ENCODE measurements at regions not wholly inside any gene's neighbourhood (a gene's known extent, or its start where the extent isn't known, plus 50 kb on each side); places are given as distances from the start of the nearest gene placed in this dataset.

DNA sequence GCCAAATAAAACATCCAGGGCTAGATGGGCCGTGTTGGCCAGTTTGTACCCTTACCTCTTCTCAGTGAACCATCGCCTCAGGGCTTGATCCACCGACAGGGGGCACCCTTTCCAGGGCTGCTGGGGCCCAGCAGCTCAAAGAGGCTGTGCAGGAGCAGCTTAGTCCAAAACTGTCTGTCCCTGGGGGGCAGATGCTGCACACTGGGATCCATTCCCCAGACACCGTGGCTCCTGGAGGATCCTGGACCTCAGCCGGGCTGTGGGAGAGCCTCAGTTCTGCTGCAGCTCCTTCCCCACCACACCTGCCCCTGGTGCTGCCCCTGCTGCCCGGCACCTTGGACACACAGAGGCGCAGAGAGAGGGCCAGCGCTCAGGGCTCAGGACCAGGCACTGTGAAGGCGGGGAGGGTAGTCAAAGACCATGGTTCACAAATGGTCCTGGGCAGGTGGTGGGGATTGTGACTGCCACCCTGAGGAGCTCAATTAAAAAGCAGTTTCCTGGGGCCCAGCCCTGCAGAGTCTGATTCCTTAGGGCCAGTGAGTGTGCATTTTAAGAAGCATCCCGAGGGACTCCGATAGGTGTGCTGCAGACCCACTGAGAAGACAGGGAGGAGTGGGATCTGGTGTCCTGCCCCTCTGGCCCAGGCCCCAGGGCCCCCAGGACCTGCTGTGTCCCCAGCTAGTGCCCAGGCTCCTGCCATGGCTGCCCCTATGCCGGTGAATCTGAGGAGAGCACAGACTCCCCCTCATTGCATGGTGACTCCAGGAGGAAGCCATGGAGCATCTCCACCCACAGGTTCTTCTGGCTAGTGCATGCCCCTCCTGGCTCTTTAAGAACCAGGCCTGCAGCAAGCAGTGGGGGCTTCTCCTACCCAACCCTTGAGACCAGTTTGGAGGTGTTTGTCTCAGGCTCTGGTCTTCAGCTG lies 86.5 kb upstream of the PRR20G start:
- no peak overlapping the region for H3K4me3 Mint-ChIP-seq (ENCODE audit: unreplicated experiment)
- peak; percentile 53 for DNase-seq (ENCODE audit: low spot score)
- H3K27ac Mint-ChIP-seq (ENCODE audit: unreplicated experiment): no peak overlapping the region
- TF ChIP-seq, protein P1, sequence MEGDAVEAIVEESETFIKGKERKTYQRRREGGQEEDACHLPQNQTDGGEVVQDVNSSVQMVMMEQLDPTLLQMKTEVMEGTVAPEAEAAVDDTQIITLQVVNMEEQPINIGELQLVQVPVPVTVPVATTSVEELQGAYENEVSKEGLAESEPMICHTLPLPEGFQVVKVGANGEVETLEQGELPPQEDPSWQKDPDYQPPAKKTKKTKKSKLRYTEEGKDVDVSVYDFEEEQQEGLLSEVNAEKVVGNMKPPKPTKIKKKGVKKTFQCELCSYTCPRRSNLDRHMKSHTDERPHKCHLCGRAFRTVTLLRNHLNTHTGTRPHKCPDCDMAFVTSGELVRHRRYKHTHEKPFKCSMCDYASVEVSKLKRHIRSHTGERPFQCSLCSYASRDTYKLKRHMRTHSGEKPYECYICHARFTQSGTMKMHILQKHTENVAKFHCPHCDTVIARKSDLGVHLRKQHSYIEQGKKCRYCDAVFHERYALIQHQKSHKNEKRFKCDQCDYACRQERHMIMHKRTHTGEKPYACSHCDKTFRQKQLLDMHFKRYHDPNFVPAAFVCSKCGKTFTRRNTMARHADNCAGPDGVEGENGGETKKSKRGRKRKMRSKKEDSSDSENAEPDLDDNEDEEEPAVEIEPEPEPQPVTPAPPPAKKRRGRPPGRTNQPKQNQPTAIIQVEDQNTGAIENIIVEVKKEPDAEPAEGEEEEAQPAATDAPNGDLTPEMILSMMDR (IDR thresholded peaks at IDR 0.05; ENCODE audit: unreplicated experiment): peak; percentile 63
- H3K36me3 Mint-ChIP-seq (ENCODE audit: low read depth, unreplicated experiment): no peaks in the 10 kb centered on the region
- no peaks in the 10 kb centered on the region for H3K4me1 Mint-ChIP-seq (ENCODE audit: unreplicated experiment)
- H3K9me3 Mint-ChIP-seq (ENCODE audit: unreplicated experiment): no peaks in the 10 kb centered on the region
- H3K27me3 Mint-ChIP-seq (ENCODE audit: unreplicated experiment): peaks cover 5% of the 10 kb centered on the region

DNA sequence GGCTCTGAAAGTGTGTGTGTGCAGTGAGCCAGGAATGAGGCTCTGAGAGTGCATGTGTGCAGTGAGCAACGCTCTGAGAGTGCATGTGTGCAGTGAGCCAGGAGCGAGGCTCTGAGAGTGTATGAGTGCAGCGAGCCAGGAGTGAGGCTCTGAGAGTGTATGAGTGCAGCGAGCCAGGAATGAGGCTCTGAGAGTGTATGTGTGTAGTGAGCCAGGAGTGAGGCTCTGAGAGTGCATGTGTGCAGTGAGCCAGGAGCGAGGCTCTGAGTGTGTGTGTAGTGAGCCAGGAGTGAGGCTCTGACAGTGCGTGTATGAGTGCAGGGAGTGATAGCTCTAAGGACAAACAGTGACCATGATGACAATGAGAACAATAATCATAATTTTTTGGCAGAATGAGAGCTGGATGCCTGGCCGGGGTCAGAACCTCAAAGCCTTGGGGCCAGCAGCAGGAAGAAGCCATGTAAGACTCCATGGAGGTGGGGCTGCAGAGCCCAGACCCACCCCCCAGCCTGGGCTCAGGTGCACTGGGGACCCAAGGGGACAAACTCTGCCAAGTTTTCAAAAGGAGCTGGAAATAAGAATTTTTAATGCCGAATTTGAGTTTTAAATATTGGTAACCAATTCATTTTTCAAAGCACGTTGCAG lies 85.7 kb upstream of the PRR20G start:
- H3K4me3 Mint-ChIP-seq (ENCODE audit: unreplicated experiment): no peak overlapping the region
- no peak for DNase-seq (ENCODE audit: low spot score)
- TF ChIP-seq, protein P1 (IDR thresholded peaks at IDR 0.05; ENCODE audit: unreplicated experiment): no peak
- no peak overlapping the region for H3K27ac Mint-ChIP-seq (ENCODE audit: unreplicated experiment)
- H3K36me3 Mint-ChIP-seq (ENCODE audit: low read depth, unreplicated experiment): no peaks in the 10 kb centered on the region
- H3K9me3 Mint-ChIP-seq (ENCODE audit: unreplicated experiment): no peaks in the 10 kb centered on the region
- H3K27me3 Mint-ChIP-seq (ENCODE audit: unreplicated experiment): peaks cover 7% of the 10 kb centered on the region
- H3K4me1 Mint-ChIP-seq (ENCODE audit: unreplicated experiment): no peaks in the 10 kb centered on the region

DNA sequence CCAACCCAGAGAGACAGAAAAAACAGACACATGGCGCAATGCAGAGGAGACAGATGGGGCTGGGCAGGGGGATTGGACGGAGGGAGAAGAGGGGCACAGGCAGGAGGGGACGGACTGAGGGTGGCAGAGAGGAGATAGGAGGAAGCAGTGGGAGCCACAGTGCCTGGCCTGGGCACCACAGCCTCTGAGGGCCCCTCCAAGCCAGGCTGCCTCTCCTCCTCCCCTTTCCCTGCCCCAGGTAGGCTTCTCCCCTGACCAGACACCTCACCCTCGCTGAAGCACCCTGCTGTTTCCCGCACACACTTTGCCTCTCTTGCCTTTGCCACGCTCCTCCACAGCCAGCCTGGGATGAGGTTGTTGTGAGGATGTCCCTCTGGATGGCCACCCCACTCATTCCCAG lies 84.0 kb upstream of the PRR20G start:
- H3K27me3 Mint-ChIP-seq (ENCODE audit: unreplicated experiment): peaks cover 7% of the 10 kb centered on the region
- TF ChIP-seq, protein P1 (IDR thresholded peaks at IDR 0.05; ENCODE audit: unreplicated experiment): no peak
- no peak for DNase-seq (ENCODE audit: low spot score)
- H3K4me1 Mint-ChIP-seq (ENCODE audit: unreplicated experiment): no peaks in the 10 kb centered on the region
- no peaks in the 10 kb centered on the region for H3K9me3 Mint-ChIP-seq (ENCODE audit: unreplicated experiment)
- no peaks in the 10 kb centered on the region for H3K36me3 Mint-ChIP-seq (ENCODE audit: low read depth, unreplicated experiment)
- no peak overlapping the region for H3K4me3 Mint-ChIP-seq (ENCODE audit: unreplicated experiment)
- H3K27ac Mint-ChIP-seq (ENCODE audit: unreplicated experiment): no peak overlapping the region

DNA sequence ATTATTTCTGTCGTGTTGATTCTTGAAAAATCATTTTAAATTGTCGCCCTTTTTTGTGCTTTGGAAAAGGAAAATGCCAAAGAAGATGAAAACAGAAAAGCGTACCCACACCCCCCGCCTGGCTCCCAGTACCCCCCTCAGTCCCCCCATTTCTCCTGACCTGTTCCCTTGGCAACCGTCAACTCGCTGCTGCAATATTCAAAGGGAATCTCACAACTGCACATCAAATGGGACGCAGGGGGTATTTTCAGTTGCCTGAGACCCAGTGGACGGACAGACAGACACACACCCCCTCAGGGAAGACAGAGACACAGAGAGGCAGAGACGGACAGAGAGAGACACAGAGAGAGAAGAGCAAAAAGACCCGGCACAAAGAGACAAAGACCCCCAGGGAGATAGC lies 83.5 kb upstream of the PRR20G start:
- TF ChIP-seq, protein P1 (IDR thresholded peaks at IDR 0.05; ENCODE audit: unreplicated experiment): no peak
- Mint-ChIP-seq H3K27me3 (ENCODE audit: unreplicated experiment) (peaks cover 7% of the 10 kb centered on the region), H3K4me3 (ENCODE audit: unreplicated experiment) (peak overlapping the region; percentile 27), H3K36me3 (ENCODE audit: low read depth, unreplicated experiment) (no peaks in the 10 kb centered on the region), H3K4me1 (ENCODE audit: unreplicated experiment) (no peaks in the 10 kb centered on the region), H3K27ac (ENCODE audit: unreplicated experiment) (no peak overlapping the region), H3K9me3 (ENCODE audit: unreplicated experiment) (no peaks in the 10 kb centered on the region)
- no peak for DNase-seq (ENCODE audit: low spot score)

DNA sequence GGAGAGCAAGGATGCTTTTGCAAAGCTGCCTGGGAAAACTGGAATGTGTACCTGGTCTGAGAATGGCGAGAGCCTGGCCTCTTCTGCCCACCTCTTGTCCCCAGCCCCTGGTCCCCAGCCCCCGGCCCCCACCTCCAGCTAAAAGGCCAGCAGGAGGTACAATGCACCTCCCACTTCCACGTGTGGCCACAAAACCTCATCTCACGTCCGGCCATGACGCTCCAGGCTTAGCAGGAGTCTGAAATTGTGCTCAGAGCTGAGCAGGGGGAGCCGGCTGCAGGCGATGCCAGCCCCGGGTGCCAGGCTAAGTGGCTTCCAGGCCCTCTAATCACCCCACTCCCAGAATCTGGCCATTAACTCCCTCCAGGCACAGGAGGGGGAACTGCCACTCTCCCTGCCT lies 83.1 kb upstream of the PRR20G start:
- peaks cover 7% of the 10 kb centered on the region for H3K27me3 Mint-ChIP-seq (ENCODE audit: unreplicated experiment)
- H3K9me3 Mint-ChIP-seq (ENCODE audit: unreplicated experiment): no peaks in the 10 kb centered on the region
- no peak for DNase-seq (ENCODE audit: low spot score)
- H3K36me3 Mint-ChIP-seq (ENCODE audit: low read depth, unreplicated experiment): no peaks in the 10 kb centered on the region
- TF ChIP-seq, protein P1 (IDR thresholded peaks at IDR 0.05; ENCODE audit: unreplicated experiment): no peak
- no peaks in the 10 kb centered on the region for H3K4me1 Mint-ChIP-seq (ENCODE audit: unreplicated experiment)
- no peak overlapping the region for H3K4me3 Mint-ChIP-seq (ENCODE audit: unreplicated experiment)
- H3K27ac Mint-ChIP-seq (ENCODE audit: unreplicated experiment): no peak overlapping the region

All from endothelial cell (in vitro differentiated cells).